Stimulated activated naive CD8-positive, alpha-beta T cell treated with anti-CD3 and anti-CD28 coated beads, Interleukin-15, Interleukin-2, amounts not matched to agents 100 ng/mL and 50 ng/mL, for 24 hours (primary cell): ENCODE measurements at regions not wholly inside any gene's neighbourhood (a gene's known extent, or its start where the extent isn't known, plus 50 kb on each side); places are given as distances from the start of the nearest gene placed in this dataset.

Source experiments
- H3K27ac Mint-ChIP-seq: one replicate; pipeline ENCODE4 v1.8.0; 2021; ENCODE audit warnings: mild to moderate bottlenecking, mixed read lengths
- H3K27me3 Mint-ChIP-seq: one replicate; pipeline ENCODE4 v1.8.0; 2021; ENCODE audit warnings: mixed read lengths
- H3K36me3 Mint-ChIP-seq: one replicate; pipeline ENCODE4 v1.8.0; 2021; ENCODE audit warnings: low read depth, mixed read lengths
- H3K4me1 Mint-ChIP-seq: one replicate; pipeline ENCODE4 v1.8.0; 2021; ENCODE audit warnings: low read depth, mixed read lengths
- H3K4me3 Mint-ChIP-seq: one replicate; pipeline ENCODE4 v1.8.0; 2021; ENCODE audit warnings: mild to moderate bottlenecking, mixed read lengths
- H3K9me3 Mint-ChIP-seq: one replicate; pipeline ENCODE4 v1.8.0; 2021; ENCODE audit warnings: mixed read lengths

DNA sequence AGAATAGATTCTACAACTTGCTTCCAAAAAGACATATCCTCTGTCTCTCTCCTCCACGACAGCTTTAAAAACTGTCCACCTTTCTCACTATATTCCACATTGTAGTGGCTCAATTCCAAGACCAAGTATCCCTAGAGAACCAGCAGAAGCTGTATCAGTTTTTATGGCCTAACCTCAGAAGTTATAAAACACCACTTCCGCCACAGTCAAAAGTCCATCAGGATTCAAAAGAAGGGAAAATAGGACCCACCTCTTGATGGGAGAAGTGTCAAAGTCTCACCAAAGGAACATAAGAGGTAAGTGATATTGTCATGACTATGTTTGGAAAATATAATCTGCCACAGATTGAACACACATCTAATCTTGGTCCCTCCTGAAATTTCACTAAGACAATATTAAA is 299.2 kb upstream of the RGMB start:
- no peaks in the 10 kb centered on the region for H3K4me1 Mint-ChIP-seq

DNA sequence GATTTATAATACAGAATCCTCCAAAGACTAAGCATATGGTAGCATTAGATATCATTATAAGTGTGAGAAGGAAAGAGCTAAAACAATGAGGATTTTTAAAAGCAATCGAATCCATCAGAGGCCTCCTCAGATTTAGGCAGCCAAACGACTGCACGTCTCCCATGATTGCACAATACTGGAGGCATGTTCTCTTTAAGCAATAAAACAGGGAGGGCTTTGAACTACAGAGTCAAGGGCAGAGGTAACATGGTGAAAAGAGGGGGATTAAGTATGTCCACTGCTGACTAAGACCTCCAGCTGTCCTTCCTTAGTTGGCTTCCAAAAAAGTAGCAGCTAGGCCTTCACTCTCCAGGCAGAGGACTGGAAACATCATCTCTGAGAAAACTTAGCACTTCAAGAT is 298.7 kb upstream of the RGMB start:
- H3K36me3 Mint-ChIP-seq, result no peaks in the 10 kb centered on the region
- no peak overlapping the region for H3K4me3 Mint-ChIP-seq
- H3K27me3 Mint-ChIP-seq, result peaks cover 4% of the 10 kb centered on the region
- no peak overlapping the region for H3K27ac Mint-ChIP-seq
- no peaks in the 10 kb centered on the region for H3K9me3 Mint-ChIP-seq
- H3K4me1 Mint-ChIP-seq, result no peaks in the 10 kb centered on the region

More for the DNA sequence above, 299.2 kb upstream of the RGMB start:
- H3K27ac Mint-ChIP-seq, result no peak overlapping the region
- peaks cover 4% of the 10 kb centered on the region for H3K27me3 Mint-ChIP-seq
- H3K4me3 Mint-ChIP-seq, result no peak overlapping the region
- no peaks in the 10 kb centered on the region for H3K36me3 Mint-ChIP-seq
- H3K9me3 Mint-ChIP-seq, result no peaks in the 10 kb centered on the region

DNA sequence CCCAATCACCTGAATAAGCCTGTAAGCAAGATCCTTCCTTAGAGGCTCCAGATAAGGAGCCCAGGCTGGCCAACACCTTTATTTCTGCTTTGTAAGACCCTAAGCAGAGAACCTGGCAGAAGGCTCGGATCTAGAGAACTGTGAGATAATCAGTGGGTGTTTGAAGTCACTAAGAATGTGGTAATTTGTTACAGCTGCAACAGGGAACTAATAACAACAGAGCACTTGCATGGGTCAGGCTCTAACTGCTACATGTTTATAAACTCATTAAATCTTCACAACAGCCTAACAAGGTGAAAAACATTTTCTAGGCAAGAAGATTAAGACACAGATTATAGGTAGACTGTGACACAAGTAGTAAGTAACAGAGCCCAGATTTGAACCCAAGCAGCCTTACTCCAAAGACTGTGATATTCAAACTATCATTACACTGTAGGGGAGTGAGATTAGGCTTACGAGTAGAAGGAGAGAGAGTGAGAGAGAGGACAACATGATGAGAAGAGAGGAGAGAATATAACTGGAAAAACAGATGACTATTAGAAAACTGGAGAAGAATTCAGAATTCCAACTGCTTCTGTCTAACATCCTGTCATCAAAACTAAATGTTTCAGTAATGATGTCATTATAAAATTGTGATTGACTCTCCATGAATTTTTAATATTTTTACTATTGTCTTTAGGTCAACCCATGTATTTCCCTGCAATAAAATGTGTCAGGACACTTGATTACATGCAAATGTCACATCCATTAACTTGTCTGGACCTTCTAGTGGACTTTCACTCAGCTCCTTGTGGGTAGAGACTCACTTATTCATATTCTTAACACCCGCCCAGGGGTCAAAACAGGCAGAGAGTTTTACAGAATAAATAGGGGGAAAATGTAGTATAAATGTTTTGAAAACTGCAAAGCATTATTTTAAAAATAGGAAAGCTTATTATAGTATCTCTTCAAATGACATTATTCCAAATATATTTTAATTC is 290.9 kb upstream of the RGMB start:
- Mint-ChIP-seq H3K9me3 (no peaks in the 10 kb centered on the region), H3K27me3 (peaks cover 8% of the 10 kb centered on the region), H3K36me3 (no peaks in the 10 kb centered on the region), H3K4me3 (no peak overlapping the region), H3K27ac (no peak overlapping the region), H3K4me1 (no peaks in the 10 kb centered on the region)

DNA sequence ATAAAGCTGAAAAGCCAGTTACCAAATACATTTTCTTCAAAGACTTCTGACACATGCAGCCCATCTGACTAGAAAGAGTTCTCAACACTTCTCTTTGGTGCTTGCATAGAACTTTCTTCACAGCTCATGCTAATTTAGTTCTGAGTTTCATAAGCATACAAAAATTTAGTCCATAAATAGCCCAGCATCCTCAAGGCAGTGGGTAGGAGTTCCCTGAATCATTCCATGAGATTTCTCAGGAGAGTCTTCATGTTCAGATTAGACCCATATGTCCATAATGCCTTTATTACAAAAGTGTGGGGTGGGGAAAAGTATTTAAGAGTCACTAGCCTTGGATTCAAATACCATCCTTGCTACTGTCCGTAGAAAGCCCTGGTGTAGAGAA is 290.2 kb upstream of the RGMB start:
- Mint-ChIP-seq H3K36me3 (no peaks in the 10 kb centered on the region), H3K27ac (no peak overlapping the region), H3K27me3 (peaks cover 8% of the 10 kb centered on the region), H3K4me3 (no peak overlapping the region), H3K9me3 (no peaks in the 10 kb centered on the region), H3K4me1 (no peaks in the 10 kb centered on the region)

DNA sequence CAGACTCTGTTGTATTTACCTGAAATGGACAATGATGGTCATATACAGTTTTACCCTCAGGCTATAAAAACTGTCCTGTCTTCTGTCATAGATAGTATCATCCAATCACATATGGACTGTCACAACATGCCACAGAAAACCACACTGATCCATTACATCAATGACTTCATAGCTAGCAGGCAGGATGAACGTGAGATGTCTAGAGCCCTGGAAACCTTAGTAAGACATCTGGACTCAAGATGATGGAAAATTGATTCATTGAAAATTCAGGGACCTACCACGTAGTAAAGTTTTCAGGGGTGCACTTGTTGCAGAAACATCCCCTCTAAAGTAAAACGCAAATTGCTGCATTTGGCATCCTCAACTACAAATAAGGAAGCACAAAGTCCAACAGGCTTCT is 284.4 kb upstream of the RGMB start:
- peaks cover 4% of the 10 kb centered on the region for H3K27me3 Mint-ChIP-seq
- peaks cover 5% of the 10 kb centered on the region for H3K9me3 Mint-ChIP-seq
- H3K4me1 Mint-ChIP-seq, result no peaks in the 10 kb centered on the region
- no peak overlapping the region for H3K27ac Mint-ChIP-seq
- no peak overlapping the region for H3K4me3 Mint-ChIP-seq
- H3K36me3 Mint-ChIP-seq, result no peaks in the 10 kb centered on the region

DNA sequence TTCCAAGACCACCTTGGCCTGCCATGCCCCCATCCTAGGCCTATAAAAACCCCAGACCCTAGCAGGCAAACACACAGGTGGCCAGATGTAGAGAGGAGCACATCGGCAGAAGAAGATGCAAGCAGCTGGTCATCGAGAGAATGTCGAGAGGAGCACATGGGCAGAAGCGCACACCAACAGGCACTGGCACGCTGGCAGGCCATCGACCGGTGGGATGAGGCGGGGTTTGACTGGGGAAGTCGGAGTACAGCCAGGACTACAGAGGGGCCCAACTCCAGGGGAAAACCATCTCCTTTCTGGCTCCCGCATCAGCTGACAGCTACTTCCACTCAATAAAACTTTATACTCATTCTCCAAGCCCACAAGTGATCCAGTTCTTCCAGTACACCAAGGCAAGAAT is 283.1 kb upstream of the RGMB start:
- no peak overlapping the region for H3K27ac Mint-ChIP-seq
- H3K9me3 Mint-ChIP-seq, result peaks cover 12% of the 10 kb centered on the region
- no peaks in the 10 kb centered on the region for H3K36me3 Mint-ChIP-seq
- H3K4me3 Mint-ChIP-seq, result no peak overlapping the region
- no peaks in the 10 kb centered on the region for H3K4me1 Mint-ChIP-seq
- H3K27me3 Mint-ChIP-seq, result peaks cover 4% of the 10 kb centered on the region

DNA sequence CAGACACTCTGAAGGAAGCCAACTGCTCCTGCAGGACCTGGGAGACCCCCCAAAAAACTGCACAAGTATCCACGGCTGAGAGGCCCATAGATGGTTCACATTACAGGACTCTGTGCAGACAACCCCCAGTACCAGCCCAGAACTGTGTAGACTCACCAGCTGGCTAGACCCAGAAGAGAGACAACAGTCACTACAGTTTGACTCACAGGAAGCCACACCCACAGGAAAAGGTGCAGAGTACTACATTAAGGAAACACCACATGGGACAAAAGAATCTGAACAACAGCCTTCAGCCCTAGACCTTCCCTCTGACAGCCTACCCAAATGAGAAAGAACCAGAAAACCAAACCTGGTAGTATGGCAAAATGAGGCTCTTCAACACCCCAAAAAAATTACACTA is 281.2 kb upstream of the RGMB start:
- no peak overlapping the region for H3K27ac Mint-ChIP-seq
- no peaks in the 10 kb centered on the region for H3K4me1 Mint-ChIP-seq
- H3K4me3 Mint-ChIP-seq, result no peak overlapping the region
- H3K36me3 Mint-ChIP-seq, result no peaks in the 10 kb centered on the region
- peaks cover 12% of the 10 kb centered on the region for H3K9me3 Mint-ChIP-seq
- no peaks in the 10 kb centered on the region for H3K27me3 Mint-ChIP-seq

DNA sequence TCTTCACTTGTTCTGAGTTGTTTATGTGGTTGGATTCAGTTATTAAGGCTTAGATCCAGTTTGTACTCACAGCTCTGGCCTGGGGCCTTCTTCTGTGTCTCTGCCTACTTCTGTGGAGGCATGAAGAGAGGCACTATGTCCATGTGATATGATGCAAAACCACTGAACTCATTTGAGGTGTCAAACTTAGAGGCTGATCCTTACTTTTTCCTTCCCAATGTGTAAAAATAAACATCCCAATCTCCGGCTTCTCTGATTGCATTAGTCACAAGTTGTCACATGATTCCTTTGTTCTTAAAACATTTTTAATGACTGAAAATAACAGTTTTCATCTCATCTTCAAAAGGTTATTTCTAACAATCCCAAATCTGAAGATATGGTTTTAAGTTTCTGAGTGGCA is 276.0 kb upstream of the RGMB start:
- Mint-ChIP-seq H3K4me3 (no peak overlapping the region), H3K27ac (no peak overlapping the region), H3K9me3 (peaks cover 6% of the 10 kb centered on the region), H3K27me3 (peaks cover 4% of the 10 kb centered on the region), H3K4me1 (no peaks in the 10 kb centered on the region), H3K36me3 (no peaks in the 10 kb centered on the region)

DNA sequence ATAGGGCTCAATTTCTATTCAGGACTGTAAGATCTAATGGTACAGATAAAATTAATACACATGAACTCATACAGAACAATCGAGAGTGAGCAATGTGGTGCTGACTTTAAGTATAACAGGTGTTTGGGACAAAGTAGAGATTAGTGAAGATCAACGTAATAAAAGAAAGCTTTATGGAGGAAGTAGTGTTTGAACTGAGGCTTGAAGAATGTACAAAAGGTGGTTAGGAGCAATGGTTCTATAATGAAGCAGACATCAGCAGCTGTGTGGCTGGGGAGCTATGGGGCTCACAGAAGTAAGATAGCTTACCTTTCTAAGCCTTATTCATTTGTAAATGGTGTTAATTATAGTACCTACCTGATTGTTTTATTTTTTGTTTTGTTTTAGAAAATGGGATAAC is 275.4 kb upstream of the RGMB start:
- H3K9me3 Mint-ChIP-seq, result peaks cover 6% of the 10 kb centered on the region
- H3K4me3 Mint-ChIP-seq, result no peak overlapping the region
- H3K36me3 Mint-ChIP-seq, result no peaks in the 10 kb centered on the region
- no peak overlapping the region for H3K27ac Mint-ChIP-seq
- no peaks in the 10 kb centered on the region for H3K4me1 Mint-ChIP-seq
- peaks cover 4% of the 10 kb centered on the region for H3K27me3 Mint-ChIP-seq

DNA sequence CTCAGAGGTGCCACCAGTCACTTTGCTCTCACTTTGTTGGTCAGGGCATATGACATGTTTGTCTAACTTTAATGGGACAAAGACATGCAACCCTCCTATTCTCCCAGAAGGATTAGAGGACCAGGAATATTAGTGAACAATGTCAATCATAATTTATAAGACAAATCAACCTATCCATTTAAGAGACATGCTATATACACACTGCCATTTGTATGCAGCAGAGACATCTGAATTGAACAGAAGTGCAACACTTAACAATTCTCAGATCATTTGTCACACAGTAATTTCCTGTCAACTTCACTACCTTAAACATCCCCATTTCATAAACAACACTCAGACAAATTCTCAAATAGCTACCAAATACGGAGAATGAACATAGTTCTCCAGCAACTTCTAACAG is 273.6 kb upstream of the RGMB start:
- H3K27ac Mint-ChIP-seq, result no peak overlapping the region
- no peaks in the 10 kb centered on the region for H3K4me1 Mint-ChIP-seq
- H3K36me3 Mint-ChIP-seq, result no peaks in the 10 kb centered on the region
- H3K4me3 Mint-ChIP-seq, result no peak overlapping the region
- peaks cover 4% of the 10 kb centered on the region for H3K27me3 Mint-ChIP-seq
- H3K9me3 Mint-ChIP-seq, result peaks cover under 1% of the 10 kb centered on the region

DNA sequence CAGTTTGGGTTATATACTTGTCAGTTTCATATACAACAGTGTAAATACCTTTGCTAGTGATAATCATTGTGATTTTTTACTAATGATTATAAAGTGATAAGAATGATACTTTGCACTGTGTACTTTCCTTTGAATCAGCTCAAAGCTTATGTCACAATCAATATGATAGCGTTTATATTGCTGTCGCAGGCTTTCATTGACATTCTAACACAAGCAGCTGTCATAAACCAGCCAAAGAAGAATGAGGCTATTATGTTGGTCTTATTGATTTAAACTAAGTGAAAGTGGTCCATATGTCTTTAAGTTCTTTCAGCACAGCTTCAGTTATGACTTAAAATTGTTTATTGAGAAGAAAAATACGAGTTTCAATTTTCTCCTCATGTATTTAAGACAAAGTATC is 272.7 kb upstream of the RGMB start:
- Mint-ChIP-seq H3K27ac (no peak overlapping the region), H3K27me3 (peaks cover 6% of the 10 kb centered on the region), H3K4me3 (no peak overlapping the region), H3K36me3 (no peaks in the 10 kb centered on the region), H3K4me1 (no peaks in the 10 kb centered on the region), H3K9me3 (no peaks in the 10 kb centered on the region)

DNA sequence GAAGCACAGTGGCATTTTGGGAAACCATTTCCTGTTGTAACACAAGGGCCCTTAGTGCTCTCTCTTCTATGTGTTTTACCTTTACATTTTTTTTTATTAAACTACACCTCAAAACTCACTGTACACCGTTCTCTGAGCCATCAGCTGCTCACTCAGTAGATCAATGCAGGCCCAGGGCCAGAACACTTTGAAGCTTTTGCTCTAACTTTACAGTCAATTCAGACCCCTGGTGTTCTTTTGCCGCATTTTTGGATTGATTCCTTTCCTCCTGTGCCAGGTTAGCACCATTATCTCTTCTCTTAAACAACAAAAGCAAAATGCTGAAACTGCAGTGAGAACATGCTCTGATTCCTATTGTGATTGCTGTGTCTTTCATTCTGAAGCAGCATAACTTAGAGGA is 269.8 kb upstream of the RGMB start:
- Mint-ChIP-seq H3K27ac (no peak overlapping the region), H3K36me3 (no peaks in the 10 kb centered on the region), H3K4me1 (no peaks in the 10 kb centered on the region), H3K9me3 (no peaks in the 10 kb centered on the region), H3K27me3 (peaks cover 6% of the 10 kb centered on the region), H3K4me3 (no peak overlapping the region)

DNA sequence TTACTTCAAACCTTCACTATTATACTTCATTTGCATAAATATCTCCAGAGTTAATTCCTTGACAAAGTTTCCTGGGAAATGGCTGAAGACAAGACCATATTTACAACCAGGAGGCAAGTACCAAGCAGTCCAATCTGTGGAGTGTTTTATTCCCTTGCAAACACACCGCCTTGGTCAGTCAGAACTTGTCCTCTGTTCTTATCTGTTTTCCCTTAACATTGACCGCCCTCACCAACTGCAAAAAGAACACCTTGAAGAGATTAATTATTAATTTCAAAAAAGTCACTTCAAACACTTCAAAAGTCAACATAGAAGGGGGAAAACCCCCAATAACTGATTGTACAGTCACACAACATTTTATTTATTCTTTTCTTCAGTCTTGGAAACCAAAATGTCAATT is 269.0 kb upstream of the RGMB start:
- Mint-ChIP-seq H3K27me3 (peaks cover 6% of the 10 kb centered on the region), H3K4me1 (no peaks in the 10 kb centered on the region), H3K27ac (no peak overlapping the region), H3K9me3 (no peaks in the 10 kb centered on the region), H3K4me3 (no peak overlapping the region), H3K36me3 (no peaks in the 10 kb centered on the region)

DNA sequence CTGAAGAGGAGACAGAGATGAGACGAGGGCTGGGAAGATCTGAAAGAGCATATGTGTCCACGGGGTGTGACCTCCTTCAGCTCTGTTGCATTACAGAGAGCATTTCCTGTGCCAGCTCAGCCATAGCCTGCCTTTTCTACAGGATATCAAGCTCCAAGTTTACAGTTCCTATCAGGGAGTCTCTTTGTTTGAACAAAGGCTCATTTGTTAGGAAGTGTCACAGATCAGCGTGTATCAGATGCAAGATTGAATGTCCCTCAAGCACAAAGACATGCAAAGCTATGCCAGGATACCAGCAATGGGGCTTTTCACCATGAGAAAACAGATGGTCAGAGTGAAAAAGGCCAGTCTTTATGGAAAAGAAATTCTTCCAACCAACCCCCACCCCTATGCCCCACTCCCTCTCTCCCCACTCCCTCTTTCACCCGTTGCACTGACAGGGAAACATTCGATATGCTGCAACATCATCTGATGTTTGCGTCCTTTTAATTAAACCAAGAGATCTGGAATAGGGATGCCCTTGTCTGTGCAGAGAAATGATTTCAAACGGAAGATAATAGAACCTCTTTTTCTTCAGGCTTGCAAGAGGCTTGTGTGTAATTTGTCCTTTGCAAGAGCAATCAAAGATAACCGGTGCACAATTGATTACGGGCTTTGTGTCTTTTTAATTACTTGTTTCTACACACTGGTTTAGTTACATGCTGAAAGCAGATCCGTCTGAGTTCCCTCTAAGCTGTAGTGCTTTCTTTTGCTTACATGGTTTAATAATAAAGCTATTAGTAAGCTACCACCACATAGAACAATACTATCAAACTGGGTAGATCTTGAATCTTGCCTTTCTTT is 263.1 kb upstream of the RGMB start:
- Mint-ChIP-seq H3K36me3 (no peaks in the 10 kb centered on the region), H3K9me3 (no peaks in the 10 kb centered on the region), H3K4me3 (no peak overlapping the region), H3K27me3 (peaks cover 3% of the 10 kb centered on the region), H3K27ac (no peak overlapping the region), H3K4me1 (no peaks in the 10 kb centered on the region)

DNA sequence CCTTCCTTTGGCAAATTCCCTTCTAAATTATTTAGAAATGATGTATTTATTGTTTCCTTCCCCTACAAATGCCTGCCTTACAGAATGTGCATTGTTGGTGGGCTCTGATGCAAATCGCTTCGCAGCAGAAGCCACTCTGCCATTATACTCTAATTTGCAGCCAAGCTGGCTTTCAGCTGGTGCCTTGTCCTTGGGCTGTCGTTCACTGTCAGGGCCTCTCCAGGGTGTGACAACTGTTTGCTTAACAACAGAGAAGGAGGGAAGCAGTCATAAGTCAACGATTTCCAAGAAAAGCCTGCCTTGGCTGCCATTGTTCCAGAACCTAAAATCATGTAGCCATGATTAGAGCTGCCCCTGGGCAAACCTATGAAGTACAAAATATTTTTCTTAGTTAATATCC is 260.1 kb upstream of the RGMB start:
- Mint-ChIP-seq H3K4me3 (no peak overlapping the region), H3K36me3 (no peaks in the 10 kb centered on the region), H3K27me3 (no peaks in the 10 kb centered on the region), H3K9me3 (no peaks in the 10 kb centered on the region), H3K27ac (no peak overlapping the region), H3K4me1 (no peaks in the 10 kb centered on the region)
